Caco-2 (cell line): ENCODE measurements at regions not wholly inside any gene's neighbourhood (a gene's known extent, or its start where the extent isn't known, plus 50 kb on each side); places are given as distances from the start of the nearest gene placed in this dataset.

Experiments used
- BruUV-seq: library from RNA; stranded (reverse); fragments of 400-500 nt; replicated peaks from 2 replicates; lab custom pipeline; 2021; lab: Mats Ljungman, UMichigan
- CTCF ChIA-PET: fragments of 300-600 bp; sonication (Branson Sonifier 250); formaldehyde crosslinking; loops from one replicate; lab custom pipeline; 2022; ENCODE audit warnings: antibody characterized with exemption; lab: Charles Lee
- POLR2A ChIA-PET: fragments of 300-600 bp; sonication (Branson Sonifier 250); formaldehyde crosslinking; loops from one replicate; lab custom pipeline; 2022; ENCODE audit warnings: antibody characterized with exemption; lab: Charles Lee
- DNase-seq, 2 experiments: peaks; one replicate each; pipeline versions ENCODE4 v3.0.0 to v3.0.0-alpha.2; 2020 to 2022
- H3K27me3 ChIP-seq: replicated peaks from 2 replicates; pipeline ENCODE4 v1.6.0; 2011; ENCODE audit warnings: low read length; ENCODE audit not compliant: control insufficient read depth, insufficient read depth
- H3K36me3 ChIP-seq: 2 replicates; pipeline ENCODE4 v1.5.1; 2011; ENCODE audit warnings: low read length; ENCODE audit not compliant: control insufficient read depth, insufficient read depth
- H3K4me1 ChIP-seq: fragments of 250-450 bp; sonication (Bioruptor Pico); 2 replicates; pipeline ENCODE4 v1.5.1; 2020; ENCODE audit warnings: mild to moderate bottlenecking
- H3K4me3 ChIP-seq: 2 replicates; pipeline ENCODE4 v1.5.1; 2011; ENCODE audit warnings: low read depth, mild to moderate bottlenecking, control low read depth, low read length
- H3K9me3 ChIP-seq: fragments of 250-450 bp; sonication (Bioruptor Pico); 2 replicates; pipeline ENCODE4 v1.5.1; 2020; ENCODE audit warnings: mild to moderate bottlenecking, moderate library complexity
- H3K27ac Mint-ChIP-seq: one replicate; pipeline ENCODE4 v1.8.0; 2022; ENCODE audit warnings: mixed read lengths; ENCODE audit not compliant: unreplicated experiment
- H3K27me3 Mint-ChIP-seq: one replicate; pipeline ENCODE4 v1.8.0; 2022; ENCODE audit warnings: mixed read lengths; ENCODE audit not compliant: insufficient read depth, unreplicated experiment
- H3K36me3 Mint-ChIP-seq: one replicate; pipeline ENCODE4 v1.8.0; 2022; ENCODE audit warnings: mild to moderate bottlenecking, mixed read lengths; ENCODE audit not compliant: insufficient read depth, unreplicated experiment
- H3K4me1 Mint-ChIP-seq: one replicate; pipeline ENCODE4 v1.8.0; 2022; ENCODE audit warnings: low read depth, mixed read lengths; ENCODE audit not compliant: unreplicated experiment
- H3K4me3 Mint-ChIP-seq: one replicate; pipeline ENCODE4 v1.8.0; 2022; ENCODE audit warnings: mild to moderate bottlenecking, moderate library complexity, mixed read lengths; ENCODE audit not compliant: unreplicated experiment
- H3K9me3 Mint-ChIP-seq: one replicate; pipeline ENCODE4 v1.8.0; 2022; ENCODE audit warnings: mixed read lengths; ENCODE audit not compliant: unreplicated experiment
- CTCF ChIP-seq, 2 experiments: fragments of 200-600 bp in 1 of 2; IDR thresholded peaks; 1 replicate in 1 of 2; 2 replicates in 1 of 2; pipeline versions ENCODE4 v1.5.1 to v1.8.0; 2011 to 2022; ENCODE audit warnings: antibody characterized with exemption in 1 of 2, control low read depth in 1 of 2, inconsistent platforms in 1 of 2, low read depth in 1 of 2, low read length in 1 of 2, mild to moderate bottlenecking in 1 of 2, moderate library complexity in 1 of 2; ENCODE audit not compliant: insufficient read depth in 1 of 2, severe bottlenecking in 1 of 2, unreplicated experiment in 1 of 2
- intact Hi-C: fragments of 100-400 bp; cut with micrococcal nuclease; formaldehyde crosslinking; loops from one replicate; pipeline ENCODE4 v1.10.0; 2022; ENCODE audit not compliant: unreplicated experiment

- CTCF ChIA-PET = no interaction called here
- H3K27me3 ChIP-seq = no peaks in the 10 kb centered on the region
- intact Hi-C loops = no loop called here
- Mint-ChIP-seq H3K4me1 (no peaks in the 10 kb centered on the region), H3K27me3 (no peaks in the 10 kb centered on the region), H3K36me3 (no peaks in the 10 kb centered on the region), H3K27ac (no peak overlapping the region), H3K9me3 (no peaks in the 10 kb centered on the region), H3K4me3 (no peak overlapping the region)
- H3K36me3 ChIP-seq = no peaks in the 10 kb centered on the region
- no TSS peak for BruUV-seq
- POLR2A ChIA-PET = no interaction called here
- no peak for TF ChIP-seq CTCF (IDR thresholded peaks at IDR 0.05; ENCODE audit: insufficient read depth in 1 of 2, low read depth in 1 of 2, low read length in 1 of 2, severe bottlenecking in 1 of 2, unreplicated experiment in 1 of 2)
- no peaks in the 10 kb centered on the region for H3K4me1 ChIP-seq
- H3K4me3 ChIP-seq = no peak overlapping the region
- DNase-seq = no peak
- peaks cover 4% of the 10 kb centered on the region; the same call in 1 of the 2 replicates for H3K9me3 ChIP-seq
Observed at GRCh38 chr5:109573766-109574165, 116.0 kb upstream of the MAN2A1 start.

GRCh38 chr5:109573256-109573655 is 116.5 kb upstream of the MAN2A1 start:
- no TSS peak for BruUV-seq
- no peaks in the 10 kb centered on the region for H3K4me1 ChIP-seq
- H3K36me3 ChIP-seq = no peaks in the 10 kb centered on the region
- CTCF ChIA-PET = no interaction called here
- intact Hi-C loops = no loop called here
- POLR2A ChIA-PET = no interaction called here
- no peak for DNase-seq
- H3K9me3 ChIP-seq = peaks cover 4% of the 10 kb centered on the region; the same call in 1 of the 2 replicates
- no peak overlapping the region for H3K4me3 ChIP-seq
- Mint-ChIP-seq H3K4me3 (no peak overlapping the region), H3K4me1 (no peaks in the 10 kb centered on the region), H3K27me3 (no peaks in the 10 kb centered on the region), H3K27ac (no peak overlapping the region), H3K36me3 (no peaks in the 10 kb centered on the region), H3K9me3 (no peaks in the 10 kb centered on the region)
- no peak for TF ChIP-seq CTCF (IDR thresholded peaks at IDR 0.05; ENCODE audit: insufficient read depth in 1 of 2, low read depth in 1 of 2, low read length in 1 of 2, severe bottlenecking in 1 of 2, unreplicated experiment in 1 of 2)
- H3K27me3 ChIP-seq = no peaks in the 10 kb centered on the region

GRCh38 chr5:109571785-109572184 is 117.9 kb upstream of the MAN2A1 start:
- DNase-seq = no peak
- Histone ChIP-seq H3K4me3 (no peak overlapping the region), H3K27me3 (no peaks in the 10 kb centered on the region), H3K4me1 (no peaks in the 10 kb centered on the region), H3K36me3 (no peaks in the 10 kb centered on the region), H3K9me3 (peaks cover 4% of the 10 kb centered on the region; the same call in 1 of the 2 replicates)
- Mint-ChIP-seq H3K4me1 (no peaks in the 10 kb centered on the region), H3K9me3 (no peaks in the 10 kb centered on the region), H3K27ac (no peak overlapping the region), H3K27me3 (no peaks in the 10 kb centered on the region), H3K36me3 (no peaks in the 10 kb centered on the region), H3K4me3 (no peak overlapping the region)
- POLR2A ChIA-PET = no interaction called here
- CTCF ChIA-PET = no interaction called here
- intact Hi-C loops = no loop called here
- BruUV-seq = no TSS peak
- no peak for TF ChIP-seq CTCF (IDR thresholded peaks at IDR 0.05; ENCODE audit: insufficient read depth in 1 of 2, low read depth in 1 of 2, low read length in 1 of 2, severe bottlenecking in 1 of 2, unreplicated experiment in 1 of 2)
